HG02870 (cell line): ENCODE measurements at regions not wholly inside any gene's neighbourhood (a gene's known extent, or its start where the extent isn't known, plus 50 kb on each side); places are given as distances from the start of the nearest gene placed in this dataset.

Experiments used
- ATAC-seq: cut with Tn5 transposase; IDR thresholded peaks from one replicate; pipeline ENCODE4 v1.9.1; 2021; ENCODE audit warnings: mild to moderate bottlenecking, moderate library complexity; ENCODE audit not compliant: unreplicated experiment

DNA sequence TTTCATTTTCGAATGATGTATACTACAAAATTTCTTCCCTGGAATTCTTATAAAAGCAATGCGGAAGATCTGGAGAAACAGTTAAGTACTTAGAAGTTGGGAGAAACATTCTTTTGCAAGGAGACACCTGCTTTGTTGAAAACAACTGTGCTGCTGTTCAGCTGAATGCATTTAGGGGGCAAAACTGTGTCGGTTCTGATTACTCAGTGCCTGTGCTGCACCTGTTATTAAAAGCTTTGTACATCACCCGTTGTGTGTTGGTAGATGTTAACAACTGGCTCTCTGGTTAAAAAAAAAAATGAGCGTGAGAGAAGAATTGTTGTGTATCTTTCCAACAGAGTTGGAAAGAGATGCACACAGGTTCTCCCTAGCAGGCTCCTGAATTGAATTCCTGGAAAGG is 184.1 kb upstream of the HHIP start:
- no peak for ATAC-seq

DNA sequence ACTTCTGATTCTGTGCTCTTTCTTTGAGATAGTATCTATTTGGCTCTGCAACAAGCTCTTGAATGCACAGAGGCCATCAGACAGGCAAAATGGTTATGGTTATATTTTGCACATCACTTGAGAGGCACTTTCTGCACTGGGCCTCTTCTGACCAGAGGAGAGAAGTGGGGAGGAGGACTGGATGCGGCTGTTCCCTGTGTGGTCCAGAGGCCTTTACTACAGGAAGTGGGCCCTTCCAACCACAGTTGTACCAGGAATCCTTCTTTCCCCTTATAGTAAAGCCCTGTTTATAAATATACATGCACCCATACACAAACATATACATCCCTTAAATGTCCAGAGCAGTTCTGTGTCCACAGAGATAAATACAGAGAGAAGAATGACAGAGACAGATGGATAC is 182.7 kb upstream of the HHIP start:
- no peak for ATAC-seq

- no peak for ATAC-seq
Observed at GRCh38 chr4:144463896-144464295, 182.1 kb upstream of the HHIP start.

- no peak for ATAC-seq
Observed at GRCh38 chr4:144465546-144465945, 180.4 kb upstream of the HHIP start.

DNA sequence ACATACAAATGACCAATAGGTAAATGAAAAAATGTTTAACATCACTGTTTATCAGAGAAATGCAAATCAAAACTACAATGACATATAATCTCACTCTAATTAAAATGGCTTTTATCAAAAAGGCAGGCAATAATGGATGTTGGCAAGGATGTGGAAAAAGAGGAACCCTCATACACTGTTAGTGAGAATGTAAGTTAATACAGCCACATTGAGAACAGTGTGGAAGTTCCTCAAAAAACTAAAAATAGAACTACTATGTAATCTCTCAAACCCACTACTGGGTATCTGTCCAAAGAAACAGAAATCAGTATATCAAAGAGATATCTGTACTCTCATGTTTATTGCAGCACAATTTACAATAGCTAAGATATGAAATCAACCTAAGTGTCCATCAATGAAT is 165.9 kb upstream of the HHIP start:
- no peak for ATAC-seq

- no peak for ATAC-seq
Observed at GRCh38 chr4:144489831-144490230, 156.1 kb upstream of the HHIP start.

DNA sequence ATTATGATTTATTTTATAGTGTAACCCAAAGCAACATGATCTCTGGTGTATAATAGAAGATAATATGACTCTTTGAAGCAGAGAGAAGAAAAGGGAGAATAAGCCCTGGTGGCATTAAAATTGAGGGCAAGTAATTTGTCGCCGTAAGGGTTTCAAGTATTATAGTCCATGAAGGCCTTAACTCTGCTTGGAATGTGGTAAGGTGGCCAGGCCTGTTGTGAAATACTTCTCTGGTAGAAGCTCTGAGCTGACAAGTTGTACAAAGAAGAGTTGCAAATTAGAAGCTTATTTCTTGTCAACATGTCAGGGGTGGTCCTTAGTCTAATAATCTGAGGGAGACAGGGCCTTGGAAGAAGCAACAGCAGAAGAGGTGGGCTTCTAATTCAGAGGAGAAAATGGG is 151.7 kb upstream of the HHIP start:
- no peak for ATAC-seq

DNA sequence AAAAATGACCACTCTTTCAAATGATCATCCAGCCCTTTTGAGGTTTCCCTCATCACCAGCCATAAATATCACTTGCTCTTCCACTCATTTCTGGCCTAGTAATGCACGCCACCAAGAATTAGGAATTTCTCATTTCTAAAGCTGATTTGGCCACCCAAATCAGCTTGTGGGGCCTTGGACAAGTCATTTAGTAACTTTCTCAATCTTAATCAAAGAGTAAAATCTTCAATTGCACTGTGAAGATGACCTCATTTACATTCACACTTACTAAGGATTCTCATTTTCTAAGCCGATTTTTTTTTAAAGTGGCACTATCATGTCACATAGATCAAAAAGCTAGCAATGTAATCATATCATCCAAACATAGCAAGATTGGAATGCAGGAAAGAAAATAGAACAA is 150.0 kb upstream of the HHIP start:
- ATAC-seq = no peak

DNA sequence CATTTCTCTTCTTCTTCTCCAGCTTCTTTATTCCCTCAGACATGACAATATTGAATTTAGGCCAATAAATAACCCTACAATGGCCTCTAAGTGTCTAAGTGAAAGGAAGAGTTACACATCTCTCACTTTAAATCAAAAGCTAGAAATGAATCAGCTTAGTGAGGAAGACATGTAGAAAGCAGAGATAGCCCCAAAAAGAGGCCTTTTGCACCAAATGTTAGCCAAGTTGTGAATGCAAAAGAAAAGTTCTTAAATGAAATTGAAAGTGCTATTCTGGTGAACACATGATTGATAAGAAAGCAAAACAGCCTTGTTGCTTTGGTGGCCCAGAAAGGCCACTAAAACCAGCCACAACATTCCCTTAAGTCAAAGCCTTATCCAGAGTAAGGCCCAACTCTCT is 146.2 kb upstream of the HHIP start:
- peak; percentile 92 for ATAC-seq

GRCh38 chr4:144501231-144501780 is 144.7 kb upstream of the HHIP start:
- ATAC-seq = no peak

DNA sequence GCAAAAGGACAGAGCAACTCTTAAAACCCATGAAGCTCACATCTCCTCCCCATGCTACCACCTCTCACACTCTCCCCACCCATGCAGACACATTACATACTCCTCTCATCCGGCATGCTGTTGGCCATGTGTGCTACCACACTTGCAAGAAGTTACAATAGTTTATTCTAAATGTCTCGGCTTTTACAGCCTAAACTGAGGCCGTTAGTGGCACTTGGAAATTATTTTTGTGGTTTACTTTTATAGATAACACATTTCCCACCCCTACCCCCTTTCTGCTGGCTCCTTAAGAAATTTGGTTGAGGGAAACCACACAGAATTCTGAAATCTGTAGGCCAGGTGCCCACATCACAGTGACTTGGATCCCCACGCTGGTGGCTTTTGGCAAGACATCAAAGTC is 141.1 kb upstream of the HHIP start:
- ATAC-seq = no peak

DNA sequence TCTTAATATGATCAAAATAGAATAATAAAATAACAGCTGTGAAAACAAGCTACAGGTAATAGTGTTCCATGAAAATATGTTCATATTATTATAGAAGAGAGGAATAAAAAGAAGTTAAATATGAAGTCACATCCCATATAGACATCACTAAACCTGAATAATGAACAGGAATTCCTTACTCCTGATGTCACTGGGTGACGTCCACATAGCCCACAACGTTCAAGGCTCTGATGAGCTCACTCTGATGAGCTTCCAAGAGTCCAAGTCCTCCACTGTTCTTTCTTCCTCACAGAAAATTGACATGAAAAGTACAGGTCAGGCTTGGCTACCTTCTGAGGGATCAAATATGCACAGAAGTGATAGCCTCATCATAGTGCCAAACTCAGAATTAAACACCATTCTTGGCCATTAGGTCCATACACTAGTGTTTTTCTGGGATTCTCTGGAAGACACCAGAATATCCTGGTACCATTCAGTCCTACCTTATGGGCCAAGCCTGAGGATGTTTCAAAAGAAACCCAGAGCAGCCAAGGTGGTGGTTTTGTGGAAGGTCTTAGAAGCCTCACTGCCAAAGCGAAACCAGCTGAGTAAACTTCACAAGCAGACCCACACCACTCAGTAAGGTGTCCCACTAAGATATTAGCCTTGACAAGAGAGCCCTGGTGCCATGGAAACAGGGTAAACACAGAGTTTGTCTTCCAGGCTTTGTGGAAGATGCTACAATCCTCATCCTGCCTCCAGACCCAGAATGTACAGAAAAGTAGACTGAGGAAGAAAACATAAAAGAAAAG is 138.4 kb upstream of the HHIP start:
- no peak for ATAC-seq

DNA sequence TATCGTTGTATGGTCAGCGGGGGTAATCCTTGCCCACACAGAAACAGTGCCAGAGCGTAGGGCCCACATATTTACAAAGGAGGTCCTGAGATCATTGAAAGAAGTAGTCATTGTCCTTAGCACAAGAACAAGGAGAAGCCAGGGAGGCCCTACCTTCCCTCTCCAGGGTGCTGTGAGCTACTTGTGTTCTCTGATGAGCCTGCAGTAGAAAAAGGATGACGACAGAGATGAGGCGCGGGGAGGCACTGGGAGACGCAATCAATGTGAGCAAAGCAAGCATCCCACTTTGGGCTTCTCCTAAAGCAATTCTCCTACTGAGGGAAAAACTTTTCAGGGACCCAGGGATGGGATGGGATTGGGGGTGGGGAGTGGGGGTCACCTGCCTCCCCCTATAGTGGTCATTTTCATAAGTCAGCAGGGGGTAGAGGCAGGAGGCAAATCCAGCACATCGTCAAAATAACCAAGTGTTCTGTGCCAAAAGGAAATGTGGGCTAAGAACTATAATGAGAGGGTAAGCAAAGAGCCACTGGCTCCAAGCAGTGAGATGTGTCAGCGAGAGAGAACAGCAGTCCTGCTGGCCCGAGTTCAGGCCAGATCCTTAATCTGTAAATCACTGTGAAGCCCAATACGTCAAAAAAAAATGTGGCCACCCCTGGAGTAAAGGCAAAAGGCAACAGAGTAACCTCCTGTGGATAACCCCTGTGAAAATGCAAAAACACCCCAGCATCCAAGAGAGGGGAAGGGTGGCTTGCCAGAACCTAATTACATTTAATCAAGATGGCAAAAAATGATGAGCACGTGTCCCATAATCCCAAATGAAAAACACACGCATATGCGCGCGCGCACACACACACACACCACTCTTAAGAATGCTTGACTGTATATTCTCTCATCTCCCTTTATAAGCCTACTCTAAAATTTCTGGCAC is 136.6 kb upstream of the HHIP start:
- no peak for ATAC-seq

GRCh38 chr4:144514736-144515135 is 131.2 kb upstream of the HHIP start:
- no peak for ATAC-seq

GRCh38 chr4:144518181-144518895 is 127.6 kb upstream of the HHIP start:
- no peak for ATAC-seq

- no peak for ATAC-seq
Observed at GRCh38 chr4:144531841-144532240, 114.1 kb upstream of the HHIP start.

DNA sequence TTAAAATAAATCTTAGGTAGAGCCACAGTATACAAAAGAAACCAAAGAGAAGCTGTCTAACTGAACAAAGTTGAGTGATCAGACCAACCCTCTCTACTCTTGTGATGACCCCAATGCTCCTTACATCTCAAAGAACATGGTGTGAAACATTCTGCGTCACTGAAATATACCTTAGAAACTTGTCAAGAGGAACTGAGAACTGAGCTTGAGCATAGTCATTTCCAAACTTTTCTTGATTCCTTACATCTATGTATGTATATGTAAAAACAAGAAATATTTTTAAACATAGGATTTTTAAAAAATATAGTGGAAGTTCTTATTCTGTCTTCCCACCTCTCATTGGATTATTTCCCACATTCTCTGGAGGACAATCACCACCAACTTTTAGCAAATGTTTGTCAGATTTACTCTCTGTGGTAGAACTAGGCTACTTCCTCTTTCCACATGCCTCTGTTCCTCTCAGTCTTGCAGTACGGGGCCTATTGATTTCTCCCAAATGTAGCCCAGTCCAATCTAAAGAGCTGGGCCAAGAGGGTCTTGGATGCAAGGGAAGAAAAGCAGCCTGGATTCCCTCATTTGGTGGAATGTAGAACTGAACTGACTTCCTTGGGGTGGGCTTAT is 98.2 kb upstream of the HHIP start:
- ATAC-seq = peak; percentile 99

- ATAC-seq = no peak
Observed at GRCh38 chr4:144556636-144557035, 89.3 kb upstream of the HHIP start.

- ATAC-seq = no peak
Observed at GRCh38 chr4:144557404-144557803, 88.6 kb upstream of the HHIP start.

DNA sequence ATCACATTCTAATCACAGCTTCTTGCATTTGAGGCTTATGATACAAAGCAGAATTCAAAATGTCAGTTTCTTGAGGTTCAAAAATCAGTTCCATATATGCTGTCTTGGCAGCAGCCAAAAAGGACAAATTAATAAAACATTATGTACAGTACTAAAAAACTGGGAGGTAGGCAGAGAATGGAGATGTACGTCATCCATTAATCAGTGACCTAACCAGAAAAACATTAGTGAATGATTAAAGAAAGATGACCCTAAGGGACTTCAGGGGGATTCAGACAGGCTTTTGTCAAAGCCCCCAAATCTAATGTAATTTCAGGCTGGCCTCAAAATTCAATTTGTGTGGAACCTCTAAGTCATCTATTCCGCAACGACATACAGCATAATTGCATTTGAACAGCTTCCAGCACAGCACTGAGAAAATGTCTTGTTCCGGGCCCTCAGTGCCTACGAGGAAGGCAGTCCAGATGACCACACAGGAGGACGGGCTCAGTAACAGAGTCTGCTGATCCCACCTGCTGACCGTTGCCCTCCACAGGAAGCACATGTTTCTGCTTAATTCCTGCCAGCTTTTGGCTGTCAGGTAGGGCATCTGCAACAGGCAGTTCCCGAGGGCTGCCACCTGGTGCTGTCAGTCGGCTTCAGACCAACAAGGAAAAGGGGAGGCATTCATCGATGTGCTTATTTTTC is 83.8 kb upstream of the HHIP start:
- no peak for ATAC-seq
